Neural crest cell (in vitro differentiated cells): ENCODE measurements at regions not wholly inside any gene's neighbourhood (a gene's known extent, or its start where the extent isn't known, plus 50 kb on each side); places are given as distances from the start of the nearest gene placed in this dataset.

ENCODE experiments used
- DNase-seq: peaks from one replicate; pipeline ENCODE4 v3.0.0; 2021; ENCODE audit warnings: low read depth, mixed read lengths, low spot score
- H3K27ac Mint-ChIP-seq: one replicate; pipeline ENCODE4 v1.8.0; 2021; ENCODE audit warnings: mild to moderate bottlenecking, mixed read lengths; ENCODE audit not compliant: unreplicated experiment
- H3K27me3 Mint-ChIP-seq: 2 replicates; pipeline ENCODE4 v1.8.0; 2021; ENCODE audit warnings: low read depth, mild to moderate bottlenecking, mixed read lengths
- H3K36me3 Mint-ChIP-seq: 2 replicates; pipeline ENCODE4 v1.8.0; 2021; ENCODE audit warnings: low read depth, mild to moderate bottlenecking, mixed read lengths
- H3K4me1 Mint-ChIP-seq: 2 replicates; pipeline ENCODE4 v1.8.0; 2021; ENCODE audit warnings: mixed read lengths
- H3K4me3 Mint-ChIP-seq: one replicate; pipeline ENCODE4 v1.8.0; 2021; ENCODE audit warnings: mild to moderate bottlenecking, mixed read lengths
- H3K9me3 Mint-ChIP-seq: 2 replicates; pipeline ENCODE4 v1.8.0; 2021; ENCODE audit warnings: mixed read lengths
- CTCF ChIP-seq: fragments of 200-600 bp; sonication (generic); conservative IDR thresholded peaks from 2 replicates; pipeline ENCODE4 v1.5.0; 2021; ENCODE audit warnings: antibody characterized with exemption, mild to moderate bottlenecking

GRCh38 chr20:4544765-4545164, 141.5 kb upstream of the PRNP start:
- no peak for TF ChIP-seq CTCF
- no peaks in the 10 kb centered on the region for H3K4me1 Mint-ChIP-seq
- DNase-seq: no peak
- no peaks in the 10 kb centered on the region for H3K36me3 Mint-ChIP-seq
- no peak overlapping the region for H3K27ac Mint-ChIP-seq
- peaks cover 49% of the 10 kb centered on the region for H3K27me3 Mint-ChIP-seq
- H3K4me3 Mint-ChIP-seq: no peak overlapping the region
- no peaks in the 10 kb centered on the region for H3K9me3 Mint-ChIP-seq

GRCh38 chr20:4542270-4542669, 144.0 kb upstream of the PRNP start:
- no peaks in the 10 kb centered on the region for H3K36me3 Mint-ChIP-seq

GRCh38 chr20:4534315-4534714, 151.9 kb upstream of the PRNP start:
- Mint-ChIP-seq H3K27ac (no peak overlapping the region), H3K4me1 (peaks cover 5% of the 10 kb centered on the region), H3K4me3 (no peak overlapping the region), H3K9me3 (no peaks in the 10 kb centered on the region), H3K27me3 (peaks cover 32% of the 10 kb centered on the region), H3K36me3 (no peaks in the 10 kb centered on the region)
- TF ChIP-seq CTCF: no peak
- no peak for DNase-seq

More at GRCh38 chr20:4542270-4542669, 144.0 kb upstream of the PRNP start:
- Mint-ChIP-seq H3K9me3 (no peaks in the 10 kb centered on the region), H3K4me3 (no peak overlapping the region), H3K4me1 (no peaks in the 10 kb centered on the region), H3K27ac (no peak overlapping the region), H3K27me3 (peaks cover 49% of the 10 kb centered on the region)
- no peak for TF ChIP-seq CTCF
- DNase-seq: no peak

- peaks cover 5% of the 10 kb centered on the region for H3K4me1 Mint-ChIP-seq
- H3K27me3 Mint-ChIP-seq: peaks cover 30% of the 10 kb centered on the region
- H3K9me3 Mint-ChIP-seq: peaks cover 4% of the 10 kb centered on the region
- H3K27ac Mint-ChIP-seq: no peak overlapping the region
- no peak for TF ChIP-seq CTCF
- no peak for DNase-seq
- no peaks in the 10 kb centered on the region for H3K36me3 Mint-ChIP-seq
- no peak overlapping the region for H3K4me3 Mint-ChIP-seq
These were observed 152.7 kb upstream of the PRNP start for GRCh38 chr20:4533368-4534133.

- Mint-ChIP-seq H3K36me3 (peaks cover 2% of the 10 kb centered on the region), H3K27me3 (peaks cover 30% of the 10 kb centered on the region), H3K4me1 (peaks cover 5% of the 10 kb centered on the region), H3K4me3 (no peak overlapping the region), H3K9me3 (peaks cover 6% of the 10 kb centered on the region), H3K27ac (no peak overlapping the region)
- TF ChIP-seq CTCF: no peak
- DNase-seq: no peak
These were observed 153.5 kb upstream of the PRNP start for GRCh38 chr20:4532772-4533171.
